ENCODE measurements at regions not wholly inside any gene's neighbourhood (a gene's known extent, or its start where the extent isn't known, plus 50 kb on each side); places are given as distances from the start of the nearest gene placed in this dataset.

- DNase-seq = no peak
- Histone ChIP-seq H3K9me3 (no peaks in the 10 kb centered on the region), H3K27me3 (no peaks in the 10 kb centered on the region), H3K36me3 (ENCODE audit: low read depth, missing control alignments) (no peaks in the 10 kb centered on the region), H3K4me3 (no peak overlapping the region), H3K4me1 (no peaks in the 10 kb centered on the region), H3K27ac (no peak overlapping the region)
- intact Hi-C loops (cut with DNase I; ENCODE audit: low total_unique reads) = no loop called here
- WGBS, 2 donors = 84 to 98% methylated on average over 9 of the region's 9 CpGs
- no peak for TF ChIP-seq POLR2A (IDR thresholded peaks at IDR 0.05)
- TF ChIP-seq CTCF (IDR thresholded peaks at IDR 0.05) = no peak
These were observed 183.1 kb upstream of the SH3BP4 start for GRCh38 chr2:234768608-234769196.

GRCh38 chr2:234765279-234765678 is 186.5 kb upstream of the SH3BP4 start:
- H3K36me3 ChIP-seq (ENCODE audit: low read depth, missing control alignments) = no peaks in the 10 kb centered on the region
- H3K27ac ChIP-seq = no peak overlapping the region
- H3K27me3 ChIP-seq = no peaks in the 10 kb centered on the region
- no peak overlapping the region for H3K4me3 ChIP-seq
- no peaks in the 10 kb centered on the region for H3K4me1 ChIP-seq
- H3K9me3 ChIP-seq = no peaks in the 10 kb centered on the region
- 83 to 85% methylated on average over 5 of the region's 5 CpGs for WGBS, 2 donors
- no peak for DNase-seq
- no peak for TF ChIP-seq CTCF (IDR thresholded peaks at IDR 0.05)
- no peak for TF ChIP-seq POLR2A (IDR thresholded peaks at IDR 0.05)
- intact Hi-C loops (cut with DNase I; ENCODE audit: low total_unique reads) = no loop called here

DNA sequence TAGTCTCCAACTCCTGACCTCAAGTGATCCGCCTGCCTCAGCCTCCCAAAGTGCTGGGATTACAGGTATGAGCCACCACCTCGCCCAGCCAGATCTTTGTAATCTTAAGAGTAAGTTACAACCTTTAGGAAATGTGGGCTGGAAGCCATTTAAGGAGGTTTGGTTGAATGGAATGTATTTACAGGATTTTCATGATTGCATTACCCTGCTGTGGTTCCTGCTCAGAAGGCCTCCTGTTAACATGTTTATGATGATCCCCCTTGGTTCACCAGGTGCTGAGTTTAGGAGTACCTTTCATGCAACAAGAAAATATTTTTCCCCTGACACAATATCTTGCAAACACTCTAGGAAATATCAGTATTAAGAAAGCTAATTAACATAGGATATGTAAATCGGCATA is 187.4 kb upstream of the SH3BP4 start:
- Histone ChIP-seq H3K27ac (no peak overlapping the region), H3K4me3 (no peak overlapping the region), H3K27me3 (no peaks in the 10 kb centered on the region), H3K36me3 (ENCODE audit: low read depth, missing control alignments) (no peaks in the 10 kb centered on the region), H3K9me3 (no peaks in the 10 kb centered on the region), H3K4me1 (no peaks in the 10 kb centered on the region)
- no peak for DNase-seq
- intact Hi-C loops (cut with DNase I; ENCODE audit: low total_unique reads) = no loop called here
- WGBS, 2 donors = 92 to 96% methylated on average over 3 of the region's 3 CpGs
- TF ChIP-seq POLR2A (IDR thresholded peaks at IDR 0.05) = no peak
- TF ChIP-seq CTCF (IDR thresholded peaks at IDR 0.05) = no peak

- Histone ChIP-seq H3K4me1 (no peaks in the 10 kb centered on the region), H3K27ac (no peak overlapping the region), H3K27me3 (no peaks in the 10 kb centered on the region), H3K9me3 (no peaks in the 10 kb centered on the region), H3K36me3 (ENCODE audit: low read depth, missing control alignments) (no peaks in the 10 kb centered on the region), H3K4me3 (no peak overlapping the region)
- TF ChIP-seq CTCF (IDR thresholded peaks at IDR 0.05) (no peak), POLR2A (IDR thresholded peaks at IDR 0.05) (no peak)
- DNase-seq = no peak
- intact Hi-C loops (cut with DNase I; ENCODE audit: low total_unique reads) = no loop called here
- WGBS, 2 donors = 73 to 75% methylated on average over 11 to 13 of the region's 13 CpGs
These were observed 188.6 kb upstream of the SH3BP4 start for GRCh38 chr2:234763002-234763873.
